ENCODE measurements at regions not wholly inside any gene's neighbourhood (a gene's known extent, or its start where the extent isn't known, plus 50 kb on each side); places are given as distances from the start of the nearest gene placed in this dataset.

DNA sequence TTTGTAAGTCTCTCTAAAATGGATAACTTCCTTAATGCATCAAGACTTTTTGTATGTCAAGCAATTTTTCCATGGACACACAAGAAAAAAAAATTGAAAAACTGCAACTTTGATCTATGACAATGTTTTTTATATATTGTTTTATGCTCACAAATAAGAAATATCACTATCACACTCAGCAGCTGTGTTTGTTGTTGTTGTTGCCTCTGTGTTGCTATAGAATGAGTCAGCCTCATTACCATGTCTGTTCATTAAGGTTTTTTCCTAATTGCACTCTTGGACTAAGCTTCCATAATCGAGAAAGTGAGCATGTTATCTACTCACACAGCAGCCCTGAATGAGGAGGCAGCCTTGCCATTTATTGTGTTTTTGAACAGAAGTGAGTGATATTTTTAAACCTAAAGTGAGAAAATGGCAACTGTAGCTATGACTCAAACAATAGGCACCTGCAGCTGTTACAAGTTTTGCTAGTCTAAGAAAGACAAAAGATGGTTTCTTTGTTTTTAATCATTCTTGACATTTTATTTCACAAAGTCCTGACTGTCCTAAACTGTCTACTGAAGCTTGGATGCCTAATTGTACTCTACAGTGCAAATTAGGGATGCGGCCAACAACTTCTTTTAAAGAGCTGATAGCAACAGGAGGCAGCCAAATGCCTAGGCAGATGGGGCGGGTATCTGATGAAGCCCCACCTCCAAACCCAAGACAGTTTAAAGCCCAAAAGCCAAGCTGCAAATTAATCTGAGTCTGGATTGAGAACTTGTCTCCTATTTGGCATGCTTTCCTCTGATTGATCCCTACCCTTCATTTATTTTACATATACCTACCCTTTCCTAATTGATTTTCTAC, 77.9 kb upstream of the DOK5 start:
- ATAC-seq (ENCODE audit: low FRiP score) (no peak), DNase-seq (ENCODE audit: low spot score) (no peak)
- no peak for TF ChIP-seq CTCF (IDR thresholded peaks at IDR 0.05)

- ATAC-seq (ENCODE audit: low FRiP score) (no peak), DNase-seq (ENCODE audit: low spot score) (no peak)
- TF ChIP-seq CTCF (IDR thresholded peaks at IDR 0.05): no peak
Observed at GRCh38 chr20:54398814-54399213, 76.6 kb upstream of the DOK5 start.

- no peak for DNase-seq (ENCODE audit: low spot score)
- TF ChIP-seq CTCF (IDR thresholded peaks at IDR 0.05): no peak
- no peak for ATAC-seq (ENCODE audit: low FRiP score)
Observed at GRCh38 chr20:54405540-54405939, 69.9 kb upstream of the DOK5 start.

GRCh38 chr20:54407459-54407858, 67.9 kb upstream of the DOK5 start:
- ATAC-seq (ENCODE audit: low FRiP score): no peak
- no peak for DNase-seq (ENCODE audit: low spot score)
- TF ChIP-seq CTCF (IDR thresholded peaks at IDR 0.05): no peak

- no peak for TF ChIP-seq CTCF (IDR thresholded peaks at IDR 0.05)
- no peak for DNase-seq (ENCODE audit: low spot score)
- no peak for ATAC-seq (ENCODE audit: low FRiP score)
Observed at GRCh38 chr20:54415967-54416366, 59.4 kb upstream of the DOK5 start.

GRCh38 chr20:54416770-54417169, 58.6 kb upstream of the DOK5 start:
- DNase-seq (ENCODE audit: low spot score): no peak
- TF ChIP-seq CTCF (IDR thresholded peaks at IDR 0.05): no peak

GRCh38 chr20:54419531-54419930, 55.9 kb upstream of the DOK5 start:
- ATAC-seq (ENCODE audit: low FRiP score) (no peak), DNase-seq (ENCODE audit: low spot score) (no peak)
- no peak for TF ChIP-seq CTCF (IDR thresholded peaks at IDR 0.05)

More at GRCh38 chr20:54416770-54417169, 58.6 kb upstream of the DOK5 start:
- ATAC-seq (ENCODE audit: low FRiP score): no peak
